ENCODE measurements at regions not wholly inside any gene's neighbourhood (a gene's known extent, or its start where the extent isn't known, plus 50 kb on each side); places are given as distances from the start of the nearest gene placed in this dataset.

- Histone ChIP-seq H3K79me2 (ENCODE audit: insufficient read depth, low read length) (no peaks in the 10 kb centered on the region), H2AFZ (ENCODE audit: insufficient read depth, low read depth, low read length, poor library complexity, severe bottlenecking) (no peak overlapping the region), H4K20me1 (ENCODE audit: insufficient read depth, low read length) (no peaks in the 10 kb centered on the region), H3K4me1 (ENCODE audit: control insufficient read depth in 1 of 2, insufficient read depth in 2 of 2, low read length in 2 of 2) (no peaks in the 10 kb centered on the region), H3K27me3 (ENCODE audit: control insufficient read depth in 2 of 2, insufficient read depth in 2 of 2, low read length in 2 of 2) (no peaks in the 10 kb centered on the region), H3K4me3 (replicated peaks in 1 of 3; ENCODE audit: low read depth in 2 of 3, low read length in 3 of 3) (no peak overlapping the region), H3K27ac (ENCODE audit: low read depth in 1 of 2, low read length in 2 of 2) (no peak overlapping the region), H3K9ac (ENCODE audit: insufficient read depth, low read length, poor library complexity, severe bottlenecking) (no peak overlapping the region), H3K36me3 (replicated peaks in 1 of 2; ENCODE audit: control insufficient read depth in 1 of 2, insufficient read depth in 2 of 2, low read length in 2 of 2) (no peaks in the 10 kb centered on the region), H3K4me2 (replicated peaks; ENCODE audit: extremely low read depth, low read length, poor library complexity, severe bottlenecking) (no peak overlapping the region), H3K9me3 (replicated peaks in 1 of 2; ENCODE audit: control insufficient read depth in 1 of 2, insufficient read depth in 1 of 2, low read length in 2 of 2) (peaks cover 3 to 6% of the 10 kb centered on the region in 2 donors)
- DNase-seq, result no peak
- no peaks in the 10 kb centered on the region for H3K4me1 Mint-ChIP-seq
- H3K27me3 Mint-ChIP-seq (ENCODE audit: low read depth in 3 of 3), result peaks cover 0 to 2% (median 0%) of the 10 kb centered on the region in 3 donors
- peaks cover 3 to 10% (median 4%) of the 10 kb centered on the region in 7 donors for H3K9me3 Mint-ChIP-seq
- WGBS (ENCODE audit: insufficient coverage), result 100% methylated on average over 1 of the region's 2 CpGs
- intact Hi-C loops (cut with micrococcal nuclease), result no loop called here
- no peak overlapping the region for H3K27ac Mint-ChIP-seq
- TF ChIP-seq CTCF (IDR thresholded peaks at IDR 0.05), result no peak
- no peak overlapping the region for H3K4me3 Mint-ChIP-seq
- no peaks in the 10 kb centered on the region for H3K36me3 Mint-ChIP-seq
These were observed 199.2 kb upstream of the BMPER start for GRCh38 chr7:33706186-33706585.

- H3K9me3 Mint-ChIP-seq, result peaks cover 1 to 5% (median 2%) of the 10 kb centered on the region in 7 donors
- H2AFZ ChIP-seq (ENCODE audit: insufficient read depth, low read depth, low read length, poor library complexity, severe bottlenecking), result no peak overlapping the region
- no peak overlapping the region for H3K27ac Mint-ChIP-seq
These were observed 198.6 kb upstream of the BMPER start for GRCh38 chr7:33706771-33707200.

More at GRCh38 chr7:33706771-33707200, 198.6 kb upstream of the BMPER start:
- H3K27me3 ChIP-seq (ENCODE audit: control insufficient read depth in 2 of 2, insufficient read depth in 2 of 2, low read length in 2 of 2), result no peaks in the 10 kb centered on the region
- no peak overlapping the region for H3K27ac ChIP-seq (ENCODE audit: low read depth in 1 of 2, low read length in 2 of 2)
- H3K36me3 ChIP-seq (replicated peaks in 1 of 2; ENCODE audit: control insufficient read depth in 1 of 2, insufficient read depth in 2 of 2, low read length in 2 of 2), result no peaks in the 10 kb centered on the region
- peaks cover 0 to 2% (median 0%) of the 10 kb centered on the region in 3 donors for H3K27me3 Mint-ChIP-seq (ENCODE audit: low read depth in 3 of 3)
- H3K4me1 ChIP-seq (ENCODE audit: control insufficient read depth in 1 of 2, insufficient read depth in 2 of 2, low read length in 2 of 2), result no peaks in the 10 kb centered on the region
- H3K4me3 Mint-ChIP-seq, result no peak overlapping the region
- no peak for TF ChIP-seq CTCF (IDR thresholded peaks at IDR 0.05)
- H3K4me1 Mint-ChIP-seq, result no peaks in the 10 kb centered on the region
- H3K9ac ChIP-seq (ENCODE audit: insufficient read depth, low read length, poor library complexity, severe bottlenecking), result no peak overlapping the region
- no peaks in the 10 kb centered on the region for H3K36me3 Mint-ChIP-seq
- H3K4me3 ChIP-seq (replicated peaks in 1 of 3; ENCODE audit: low read depth in 2 of 3, low read length in 3 of 3), result no peak overlapping the region
- no peak overlapping the region for H3K4me2 ChIP-seq (replicated peaks; ENCODE audit: extremely low read depth, low read length, poor library complexity, severe bottlenecking)
- DNase-seq, result no peak
- no peaks in the 10 kb centered on the region for H3K79me2 ChIP-seq (ENCODE audit: insufficient read depth, low read length)
- no peaks in the 10 kb centered on the region for H4K20me1 ChIP-seq (ENCODE audit: insufficient read depth, low read length)
- intact Hi-C loops (cut with micrococcal nuclease), result no loop called here
- H3K9me3 ChIP-seq (replicated peaks in 1 of 2; ENCODE audit: control insufficient read depth in 1 of 2, insufficient read depth in 1 of 2, low read length in 2 of 2), result peaks cover 0 to 1% of the 10 kb centered on the region in 2 donors
- WGBS (ENCODE audit: insufficient coverage), result 73% methylated on average over 2 of the region's 5 CpGs
